HEK293 (cell line): ENCODE measurements at regions not wholly inside any gene's neighbourhood (a gene's known extent, or its start where the extent isn't known, plus 50 kb on each side); places are given as distances from the start of the nearest gene placed in this dataset.

Experiments
- CTCF ChIA-PET: fragments of 350-600 bp; formaldehyde crosslinking; extraction: SDS; loops from one replicate; lab custom pipeline; 2021; ENCODE audit warnings: antibody characterized with exemption; lab: Yijun Ruan, JAX
- POLR2A ChIA-PET: fragments of 300-600 bp; formaldehyde crosslinking; extraction: SDS; loops from one replicate; lab custom pipeline; 2020; ENCODE audit warnings: antibody characterized with exemption, inconsistent platforms; lab: Yijun Ruan, JAX
- H3K27ac ChIP-seq: fragments of 200-500 bp; sonication (Bioruptor generic); 2 replicates; pipeline ENCODE4 v1.5.1; 2014; ENCODE audit warnings: low read depth, low read length, control low read depth, inconsistent platforms; ENCODE audit errors: extremely low read depth
- H3K36me3 ChIP-seq, 2 experiments: fragments of 200-500 bp in 1 of 2; sonication (Bioruptor generic) in 1 of 2; 1 replicate in 1 of 2; 2 replicates in 1 of 2; pipeline ENCODE4 v1.5.1; 2014 to 2017; ENCODE audit warnings: inconsistent platforms in 2 of 2, low read length in 2 of 2; ENCODE audit not compliant: control insufficient read depth in 2 of 2, insufficient read depth in 1 of 2
- H3K4me1 ChIP-seq: fragments of 200-500 bp; sonication (Bioruptor generic); 2 replicates; pipeline ENCODE4 v1.5.1; 2014; ENCODE audit warnings: mild to moderate bottlenecking, low read length, inconsistent platforms; ENCODE audit not compliant: control insufficient read depth, insufficient read depth
- H3K4me3 ChIP-seq: 2 replicates; pipeline ENCODE4 v1.5.1; 2011; ENCODE audit warnings: low read depth, mild to moderate bottlenecking, control low read depth, low read length, moderate library complexity
- H3K9me3 ChIP-seq: fragments of 200-500 bp; sonication (Bioruptor generic); 2 replicates; pipeline ENCODE4 v1.5.1; 2014; ENCODE audit warnings: low read depth, low read length, inconsistent platforms; ENCODE audit not compliant: control insufficient read depth, insufficient read depth
- HIC1 ChIP-seq: fragments of 450-650 bp; formaldehyde crosslinking; IDR thresholded peaks from 2 replicates; pipeline ENCODE4 v1.5.1; 2016; ENCODE audit warnings: missing biosample characterization, missing genetic modification characterization
- KLF10 ChIP-seq: fragments of 450-650 bp; IDR thresholded peaks from 2 replicates; pipeline ENCODE4 v1.5.1; 2018; ENCODE audit warnings: missing biosample characterization, mild to moderate bottlenecking, missing genetic modification characterization
- KLF17 ChIP-seq: fragments of 450-650 bp; formaldehyde crosslinking; IDR thresholded peaks from 2 replicates; pipeline ENCODE4 v1.5.1; 2016; ENCODE audit warnings: missing biosample characterization, missing genetic modification characterization
- PRDM2 ChIP-seq: fragments of 450-650 bp; formaldehyde crosslinking; IDR thresholded peaks from 2 replicates; pipeline ENCODE4 v1.5.1; 2016; ENCODE audit warnings: missing biosample characterization, missing genetic modification characterization, borderline replicate concordance
- REST ChIP-seq: fragments of 450-650 bp; formaldehyde crosslinking; IDR thresholded peaks from 2 replicates; pipeline ENCODE4 v1.5.1; 2016; ENCODE audit warnings: missing biosample characterization, missing genetic modification characterization
- SETDB1 ChIP-seq: IDR thresholded peaks from one replicate; pipeline ENCODE4 v1.6.1; 2017; ENCODE audit warnings: mild to moderate bottlenecking, low read length, moderate library complexity, mixed read lengths; ENCODE audit not compliant: insufficient read length
- ZNF148 ChIP-seq: fragments of 450-650 bp; formaldehyde crosslinking; IDR thresholded peaks from 2 replicates; pipeline ENCODE4 v1.5.0; 2017; ENCODE audit warnings: missing biosample characterization, missing genetic modification characterization, borderline replicate concordance
- ZNF26 ChIP-seq: fragments of 450-650 bp; formaldehyde crosslinking; IDR thresholded peaks from 2 replicates; pipeline ENCODE4 v1.5.1; 2016; ENCODE audit warnings: missing biosample characterization, missing genetic modification characterization
- ZNF335 ChIP-seq: fragments of 450-650 bp; formaldehyde crosslinking; conservative IDR thresholded peaks from 2 replicates; pipeline ENCODE4 v1.5.1; 2016; ENCODE audit warnings: missing biosample characterization, missing genetic modification characterization
- ZNF391 ChIP-seq: fragments of 450-650 bp; formaldehyde crosslinking; IDR thresholded peaks from 2 replicates; pipeline ENCODE4 v1.5.1; 2016; ENCODE audit warnings: low read depth, missing biosample characterization, missing genetic modification characterization, borderline replicate concordance
- ZNF571 ChIP-seq: fragments of 450-650 bp; formaldehyde crosslinking; IDR thresholded peaks from 2 replicates; pipeline ENCODE4 v1.5.0; 2017; ENCODE audit warnings: missing biosample characterization, missing genetic modification characterization
- ZNF600 ChIP-seq: fragments of 450-650 bp; formaldehyde crosslinking; IDR thresholded peaks from 2 replicates; pipeline ENCODE4 v1.5.1; 2016; ENCODE audit warnings: missing biosample characterization, missing genetic modification characterization
- ZNF677 ChIP-seq: fragments of 450-650 bp; IDR thresholded peaks from 2 replicates; pipeline ENCODE4 v1.5.0; 2018; ENCODE audit warnings: missing biosample characterization, mild to moderate bottlenecking, missing genetic modification characterization, moderate library complexity
- ZNF701 ChIP-seq: fragments of 450-650 bp; formaldehyde crosslinking; IDR thresholded peaks from 2 replicates; pipeline ENCODE4 v1.5.1; 2016; ENCODE audit warnings: missing biosample characterization, missing genetic modification characterization
- ZNF76 ChIP-seq: fragments of 450-650 bp; formaldehyde crosslinking; IDR thresholded peaks from 2 replicates; pipeline ENCODE4; 2016; ENCODE audit warnings: low read depth, missing biosample characterization, missing genetic modification characterization, borderline replicate concordance
- ZNF785 ChIP-seq: fragments of 450-650 bp; formaldehyde crosslinking; IDR thresholded peaks from 2 replicates; pipeline ENCODE4 v1.5.1; 2016; ENCODE audit warnings: missing biosample characterization, missing genetic modification characterization
- ZSCAN30 ChIP-seq: fragments of 450-650 bp; IDR thresholded peaks from 2 replicates; pipeline ENCODE4 v1.5.1; 2018; ENCODE audit warnings: missing biosample characterization, mild to moderate bottlenecking, missing genetic modification characterization, moderate library complexity

- Histone ChIP-seq H3K4me3 (no peak overlapping the region), H3K36me3 (no peaks in the 10 kb centered on the region), H3K4me1 (no peaks in the 10 kb centered on the region), H3K9me3 (no peaks in the 10 kb centered on the region), H3K27ac (no peak overlapping the region)
- TF ChIP-seq ZNF26 (tag by site-specific recombination) (no peak), ZNF571 (tag by site-specific recombination) (no peak), ZNF148 (tag by site-specific recombination) (no peak), ZNF677 (no peak), ZNF600 (tag by site-specific recombination) (no peak), ZNF335 (tag by site-specific recombination) (no peak), KLF10 (tag by site-specific recombination) (no peak), ZNF701 (no peak), HIC1 (tag by site-specific recombination) (no peak), SETDB1 (no peak), ZNF391 (no peak), ZNF785 (no peak), KLF17 (tag by site-specific recombination) (no peak), PRDM2 (tag by site-specific recombination) (no peak), ZNF76 (no peak), REST (no peak), ZSCAN30 (tag by site-specific recombination) (no peak)
- ChIA-PET POLR2A (no interaction called here), CTCF (interaction anchor here (0.6 to 0.7 kb wide), 2 partner anchors 10 to 174 kb away, joined by 3 to 4 read pairs; no protein-coding TSS in a partner anchor)
Measured at GRCh38 chr18:41436772-41437171, 518.3 kb upstream of the PIK3C3 start.
